ENCODE measurements at regions not wholly inside any gene's neighbourhood (a gene's known extent, or its start where the extent isn't known, plus 50 kb on each side); places are given as distances from the start of the nearest gene placed in this dataset.

- intact Hi-C loops (cut with DNase I): no loop called here
- no peaks in the 10 kb centered on the region for H3K9me3 ChIP-seq
- WGBS, 2 donors: 59 to 87% methylated on average over 1 of the region's 1 CpG
- H3K27me3 ChIP-seq: no peaks in the 10 kb centered on the region
- TF ChIP-seq EP300 (IDR thresholded peaks at IDR 0.05): no peak
- no peak for TF ChIP-seq POLR2AphosphoS5 (IDR thresholded peaks at IDR 0.05)
- TF ChIP-seq POLR2A (IDR thresholded peaks at IDR 0.05): no peak
- TF ChIP-seq CTCF (IDR thresholded peaks at IDR 0.05): no peak
- no peak overlapping the region for H3K4me3 ChIP-seq
- DNase-seq: no peak
- H3K27ac ChIP-seq: no peak overlapping the region
- no peaks in the 10 kb centered on the region for H3K36me3 ChIP-seq
- no peaks in the 10 kb centered on the region for H3K4me1 ChIP-seq
Measured at GRCh38 chr4:101604976-101605375, 185.6 kb upstream of the BANK1 start.

GRCh38 chr4:101600287-101600686 is 190.2 kb upstream of the BANK1 start:
- Histone ChIP-seq H3K4me3 (no peak overlapping the region), H3K27ac (no peak overlapping the region), H3K4me1 (no peaks in the 10 kb centered on the region), H3K36me3 (no peaks in the 10 kb centered on the region), H3K27me3 (no peaks in the 10 kb centered on the region), H3K9me3 (peaks cover 0 to 2% (median 0%) of the 10 kb centered on the region in 4 donors)
- intact Hi-C loops (cut with DNase I): no loop called here
- TF ChIP-seq CTCF (IDR thresholded peaks at IDR 0.05): no peak
- TF ChIP-seq POLR2AphosphoS5 (IDR thresholded peaks at IDR 0.05): no peak
- no peak for TF ChIP-seq POLR2A (IDR thresholded peaks at IDR 0.05)
- no peak for TF ChIP-seq EP300 (IDR thresholded peaks at IDR 0.05)
- DNase-seq: no peak
- WGBS, 2 donors: 91 to 92% methylated on average over 2 of the region's 2 CpGs

GRCh38 chr4:101599620-101600019 is 190.9 kb upstream of the BANK1 start:
- DNase-seq: no peak
- H3K9me3 ChIP-seq: peaks cover 0 to 2% (median 0%) of the 10 kb centered on the region in 4 donors
- no peak overlapping the region for H3K4me3 ChIP-seq
- no peaks in the 10 kb centered on the region for H3K4me1 ChIP-seq
- TF ChIP-seq CTCF (IDR thresholded peaks at IDR 0.05) (no peak), POLR2A (IDR thresholded peaks at IDR 0.05) (no peak), EP300 (IDR thresholded peaks at IDR 0.05) (no peak), POLR2AphosphoS5 (IDR thresholded peaks at IDR 0.05) (no peak)
- H3K27me3 ChIP-seq: no peaks in the 10 kb centered on the region
- intact Hi-C loops (cut with DNase I): no loop called here
- H3K27ac ChIP-seq: no peak overlapping the region
- WGBS, 2 donors: 62 to 68% methylated on average over 4 of the region's 4 CpGs
- H3K36me3 ChIP-seq: no peaks in the 10 kb centered on the region

GRCh38 chr4:101596781-101597552 is 193.6 kb upstream of the BANK1 start:
- H3K27me3 ChIP-seq: no peaks in the 10 kb centered on the region
- H3K9me3 ChIP-seq: peaks cover 0 to 2% (median 0%) of the 10 kb centered on the region in 4 donors
- no peak overlapping the region for H3K4me3 ChIP-seq
- no peak for TF ChIP-seq POLR2A (IDR thresholded peaks at IDR 0.05)
- no peak for TF ChIP-seq CTCF (IDR thresholded peaks at IDR 0.05)
- TF ChIP-seq EP300 (IDR thresholded peaks at IDR 0.05): no peak
- intact Hi-C loops (cut with DNase I): no loop called here
- no peak overlapping the region for H3K27ac ChIP-seq
- WGBS, 2 donors: 73 to 94% methylated on average over 2 of the region's 2 CpGs
- H3K36me3 ChIP-seq: no peaks in the 10 kb centered on the region
- H3K4me1 ChIP-seq: no peaks in the 10 kb centered on the region
- DNase-seq: no peak

- WGBS, 2 donors: 29 to 88% methylated on average over 11 of the region's 11 CpGs
- H3K9me3 ChIP-seq: peaks cover 0 to 2% (median 0%) of the 10 kb centered on the region in 4 donors
- no peak overlapping the region for H3K4me3 ChIP-seq
- no peak for DNase-seq
- intact Hi-C loops (cut with DNase I): no loop called here
- H3K27me3 ChIP-seq: no peaks in the 10 kb centered on the region
- TF ChIP-seq POLR2A (IDR thresholded peaks at IDR 0.05): no peak
- TF ChIP-seq CTCF (IDR thresholded peaks at IDR 0.05): no peak
- no peaks in the 10 kb centered on the region for H3K4me1 ChIP-seq
- no peak overlapping the region for H3K27ac ChIP-seq
- no peaks in the 10 kb centered on the region for H3K36me3 ChIP-seq
Measured at GRCh38 chr4:101594588-101594987, 195.9 kb upstream of the BANK1 start.

Data from sigmoid colon (tissue), 6 donors.